Tibial nerve (tissue), 3 donors: ENCODE measurements at regions not wholly inside any gene's neighbourhood (a gene's known extent, or its start where the extent isn't known, plus 50 kb on each side); places are given as distances from the start of the nearest gene placed in this dataset.

Source experiments
- POLR2A ChIP-seq, 2 donors: fragments of 450-650 bp; IDR thresholded peaks; one replicate each; pipeline ENCODE4 v1.6.1; 2017; ENCODE audit warnings: antibody characterized with exemption in 2 of 2, mild to moderate bottlenecking in 2 of 2, moderate library complexity in 2 of 2
- TF ChIP-seq, protein P1 (sequence below), 5 experiments: fragments of 200-600 bp in 3 of 5; fragments of 450-650 bp in 2 of 5; sonication (generic) in 3 of 5; IDR thresholded peaks; one replicate each; pipeline ENCODE4 v1.5.1; 2016 to 2019; ENCODE audit warnings: antibody characterized with exemption in 5 of 5, mild to moderate bottlenecking in 3 of 5, moderate library complexity in 2 of 5

DNA sequence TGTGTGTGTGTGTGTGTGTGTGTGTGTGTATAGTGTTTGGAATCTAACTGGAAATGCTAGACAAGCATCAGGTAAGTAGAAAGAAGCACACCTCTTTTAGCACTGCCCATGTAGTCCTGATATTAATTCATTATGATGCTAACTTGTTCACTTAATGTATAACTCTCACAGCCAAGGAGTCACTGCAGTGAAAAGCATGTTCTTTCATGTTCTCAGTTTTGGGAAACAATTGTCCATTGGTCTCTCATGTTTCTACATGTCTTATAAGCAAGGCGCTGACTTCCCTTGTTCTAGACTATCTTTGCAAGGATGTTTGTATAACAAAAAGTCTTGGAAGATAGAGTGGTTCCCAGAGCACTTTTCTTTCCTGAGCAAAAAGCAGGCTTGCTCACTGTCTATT, 148.8 kb upstream of the TNPO1 start:
- TF ChIP-seq POLR2A (IDR thresholded peaks at IDR 0.05): no peak
- TF ChIP-seq, protein P1, sequence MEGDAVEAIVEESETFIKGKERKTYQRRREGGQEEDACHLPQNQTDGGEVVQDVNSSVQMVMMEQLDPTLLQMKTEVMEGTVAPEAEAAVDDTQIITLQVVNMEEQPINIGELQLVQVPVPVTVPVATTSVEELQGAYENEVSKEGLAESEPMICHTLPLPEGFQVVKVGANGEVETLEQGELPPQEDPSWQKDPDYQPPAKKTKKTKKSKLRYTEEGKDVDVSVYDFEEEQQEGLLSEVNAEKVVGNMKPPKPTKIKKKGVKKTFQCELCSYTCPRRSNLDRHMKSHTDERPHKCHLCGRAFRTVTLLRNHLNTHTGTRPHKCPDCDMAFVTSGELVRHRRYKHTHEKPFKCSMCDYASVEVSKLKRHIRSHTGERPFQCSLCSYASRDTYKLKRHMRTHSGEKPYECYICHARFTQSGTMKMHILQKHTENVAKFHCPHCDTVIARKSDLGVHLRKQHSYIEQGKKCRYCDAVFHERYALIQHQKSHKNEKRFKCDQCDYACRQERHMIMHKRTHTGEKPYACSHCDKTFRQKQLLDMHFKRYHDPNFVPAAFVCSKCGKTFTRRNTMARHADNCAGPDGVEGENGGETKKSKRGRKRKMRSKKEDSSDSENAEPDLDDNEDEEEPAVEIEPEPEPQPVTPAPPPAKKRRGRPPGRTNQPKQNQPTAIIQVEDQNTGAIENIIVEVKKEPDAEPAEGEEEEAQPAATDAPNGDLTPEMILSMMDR (IDR thresholded peaks at IDR 0.05): no peak
